ENCODE measurements at regions not wholly inside any gene's neighbourhood (a gene's known extent, or its start where the extent isn't known, plus 50 kb on each side); places are given as distances from the start of the nearest gene placed in this dataset.
A peak's percentile ranks its signal among the peaks of the same experiment; 100 is the strongest.

- peak; percentile 15 for DNase-seq (ENCODE audit: low read depth)
Measured at GRCh38 chr6:23890543-23891227, 235.3 kb upstream of the NRSN1 start.

- no peak for DNase-seq (ENCODE audit: low read depth)
Measured at GRCh38 chr6:23905133-23905815, 220.7 kb upstream of the NRSN1 start.

GRCh38 chr6:23910420-23910819 is 215.6 kb upstream of the NRSN1 start:
- no peak for DNase-seq (ENCODE audit: low read depth)

- no peak for DNase-seq (ENCODE audit: low read depth)
Measured at GRCh38 chr6:23927935-23928334, 198.1 kb upstream of the NRSN1 start.

- no peak for DNase-seq (ENCODE audit: low read depth)
Measured at GRCh38 chr6:23929201-23929600, 196.8 kb upstream of the NRSN1 start.

GRCh38 chr6:23940466-23940865 is 185.5 kb upstream of the NRSN1 start:
- no peak for DNase-seq (ENCODE audit: low read depth)

GRCh38 chr6:23951691-23952090 is 174.3 kb upstream of the NRSN1 start:
- no peak for DNase-seq (ENCODE audit: low read depth)

GRCh38 chr6:23952245-23952644 is 173.8 kb upstream of the NRSN1 start:
- no peak for DNase-seq (ENCODE audit: low read depth)

GRCh38 chr6:23953976-23954375 is 172.0 kb upstream of the NRSN1 start:
- DNase-seq (ENCODE audit: low read depth): no peak

- no peak for DNase-seq (ENCODE audit: low read depth)
Measured at GRCh38 chr6:23957017-23957416, 169.0 kb upstream of the NRSN1 start.

- no peak for DNase-seq (ENCODE audit: low read depth)
Measured at GRCh38 chr6:23964865-23965264, 161.2 kb upstream of the NRSN1 start.

- no peak for DNase-seq (ENCODE audit: low read depth)
Measured at GRCh38 chr6:23969344-23969743, 156.7 kb upstream of the NRSN1 start.

GRCh38 chr6:23977706-23978105 is 148.3 kb upstream of the NRSN1 start:
- DNase-seq (ENCODE audit: low read depth): no peak

- no peak for DNase-seq (ENCODE audit: low read depth)
Measured at GRCh38 chr6:23980965-23981364, 145.1 kb upstream of the NRSN1 start.

- no peak for DNase-seq (ENCODE audit: low read depth)
Measured at GRCh38 chr6:23981923-23982322, 144.1 kb upstream of the NRSN1 start.

GRCh38 chr6:23983735-23984134 is 142.3 kb upstream of the NRSN1 start:
- DNase-seq (ENCODE audit: low read depth): no peak

- DNase-seq (ENCODE audit: low read depth): no peak
Measured at GRCh38 chr6:23985015-23985414, 141.0 kb upstream of the NRSN1 start.

- no peak for DNase-seq (ENCODE audit: low read depth)
Measured at GRCh38 chr6:23989885-23990533, 136.0 kb upstream of the NRSN1 start.

- DNase-seq (ENCODE audit: low read depth): no peak
Measured at GRCh38 chr6:23994013-23994412, 132.0 kb upstream of the NRSN1 start.

GRCh38 chr6:24004062-24004461 is 122.0 kb upstream of the NRSN1 start:
- peak; percentile 24 for DNase-seq (ENCODE audit: low read depth)

GRCh38 chr6:24004659-24005058 is 121.4 kb upstream of the NRSN1 start:
- DNase-seq (ENCODE audit: low read depth): peak; percentile 3

GRCh38 chr6:24006254-24006653 is 119.8 kb upstream of the NRSN1 start:
- no peak for DNase-seq (ENCODE audit: low read depth)

- DNase-seq (ENCODE audit: low read depth): no peak
Measured at GRCh38 chr6:24009319-24009718, 116.7 kb upstream of the NRSN1 start.

Measured in M059J (cell line).